Stimulated activated CD8-positive, alpha-beta memory T cell treated with anti-CD3 and anti-CD28 coated beads, Interleukin-7, amount 100 ng/mL, for 1 hour (primary cell): ENCODE measurements at regions not wholly inside any gene's neighbourhood (a gene's known extent, or its start where the extent isn't known, plus 50 kb on each side); places are given as distances from the start of the nearest gene placed in this dataset.

ENCODE experiments used
- DNase-seq, 2 donors: peaks; one replicate each; pipeline ENCODE4 v3.0.0-alpha.2; 2020; ENCODE audit warnings: low read depth in 2 of 2

GRCh38 chr10:130792096-130792845, 519.2 kb downstream of the TCERG1L start:
- no peak for DNase-seq

- DNase-seq, result no peak
Observed at GRCh38 chr10:130795819-130796218, 515.7 kb downstream of the TCERG1L start.

GRCh38 chr10:130799532-130799931, 512.0 kb downstream of the TCERG1L start:
- no peak for DNase-seq

- no peak for DNase-seq
Observed at GRCh38 chr10:130800281-130800680, 511.2 kb downstream of the TCERG1L start.

GRCh38 chr10:130801276-130801675, 510.2 kb downstream of the TCERG1L start:
- DNase-seq, result no peak

GRCh38 chr10:130801784-130802183, 509.7 kb downstream of the TCERG1L start:
- DNase-seq, result no peak

- no peak for DNase-seq
Observed at GRCh38 chr10:130802301-130802700, 509.2 kb downstream of the TCERG1L start.

- DNase-seq, result no peak
Observed at GRCh38 chr10:130804281-130804680, 507.2 kb downstream of the TCERG1L start.

- no peak for DNase-seq
Observed at GRCh38 chr10:130804778-130805634, 506.5 kb downstream of the TCERG1L start.

GRCh38 chr10:130805635-130806030, 505.9 kb downstream of the TCERG1L start:
- DNase-seq, result no peak

- DNase-seq, result no peak
Observed at GRCh38 chr10:130806426-130806825, 505.1 kb downstream of the TCERG1L start.

GRCh38 chr10:130807096-130807495, 504.4 kb downstream of the TCERG1L start:
- DNase-seq, result no peak

- no peak for DNase-seq
Observed at GRCh38 chr10:130807721-130808120, 503.8 kb downstream of the TCERG1L start.

- DNase-seq, result no peak
Observed at GRCh38 chr10:130808243-130808642, 503.3 kb downstream of the TCERG1L start.

- no peak for DNase-seq
Observed at GRCh38 chr10:130808686-130809085, 502.8 kb downstream of the TCERG1L start.

GRCh38 chr10:130809181-130809580, 502.3 kb downstream of the TCERG1L start:
- DNase-seq, result no peak

- no peak for DNase-seq
Observed at GRCh38 chr10:130809761-130810515, 501.6 kb downstream of the TCERG1L start.

- DNase-seq, result no peak
Observed at GRCh38 chr10:130810856-130811255, 500.7 kb downstream of the TCERG1L start.

- DNase-seq, result no peak
Observed at GRCh38 chr10:130812381-130813148, 499.0 kb downstream of the TCERG1L start.

- no peak for DNase-seq
Observed at GRCh38 chr10:130814610-130815009, 496.9 kb downstream of the TCERG1L start.

GRCh38 chr10:130816116-130816901, 495.2 kb downstream of the TCERG1L start:
- no peak for DNase-seq
